ENCODE measurements at regions not wholly inside any gene's neighbourhood (a gene's known extent, or its start where the extent isn't known, plus 50 kb on each side); places are given as distances from the start of the nearest gene placed in this dataset.
A peak's percentile ranks its signal among the peaks of the same experiment; 100 is the strongest.

GRCh38 chr2:35708411-35708923 lies 647.1 kb upstream of the CRIM1 start:
- no peak for TF ChIP-seq CTCF (conservative IDR thresholded peaks at IDR 0.05; ENCODE audit: low read depth, low read length)
- peak; percentile 2 for DNase-seq (ENCODE audit: low read depth)
- H3K4me3 ChIP-seq (ENCODE audit: low read depth, low read length) = no peak overlapping the region

GRCh38 chr2:35688309-35688708 lies 667.3 kb upstream of the CRIM1 start:
- DNase-seq (ENCODE audit: low read depth) = peak; percentile 0
- no peak overlapping the region for H3K4me3 ChIP-seq (ENCODE audit: low read depth, low read length)
- TF ChIP-seq CTCF (conservative IDR thresholded peaks at IDR 0.05; ENCODE audit: low read depth, low read length) = no peak

- DNase-seq (ENCODE audit: low read depth) = no peak
- no peak for TF ChIP-seq CTCF (conservative IDR thresholded peaks at IDR 0.05; ENCODE audit: low read depth, low read length)
- no peak overlapping the region for H3K4me3 ChIP-seq (ENCODE audit: low read depth, low read length)
These were observed 703.8 kb upstream of the CRIM1 start for GRCh38 chr2:35651688-35652323.

- no peak for TF ChIP-seq CTCF (conservative IDR thresholded peaks at IDR 0.05; ENCODE audit: low read depth, low read length)
- no peak for DNase-seq (ENCODE audit: low read depth)
- H3K4me3 ChIP-seq (ENCODE audit: low read depth, low read length) = no peak overlapping the region
These were observed 740.9 kb upstream of the CRIM1 start for GRCh38 chr2:35614640-35615039.

GRCh38 chr2:35606394-35606793 lies 749.2 kb upstream of the CRIM1 start:
- DNase-seq (ENCODE audit: low read depth) = no peak
- no peak for TF ChIP-seq CTCF (conservative IDR thresholded peaks at IDR 0.05; ENCODE audit: low read depth, low read length)
- H3K4me3 ChIP-seq (ENCODE audit: low read depth, low read length) = no peak overlapping the region

- no peak for DNase-seq (ENCODE audit: low read depth)
- TF ChIP-seq CTCF (conservative IDR thresholded peaks at IDR 0.05; ENCODE audit: low read depth, low read length) = no peak
- no peak overlapping the region for H3K4me3 ChIP-seq (ENCODE audit: low read depth, low read length)
These were observed 757.3 kb upstream of the CRIM1 start for GRCh38 chr2:35598310-35598709.

- TF ChIP-seq CTCF (conservative IDR thresholded peaks at IDR 0.05; ENCODE audit: low read depth, low read length) = no peak
- no peak for DNase-seq (ENCODE audit: low read depth)
These were observed 763.7 kb upstream of the CRIM1 start for GRCh38 chr2:35591886-35592285.

More at GRCh38 chr2:35591886-35592285, 763.7 kb upstream of the CRIM1 start:
- H3K4me3 ChIP-seq (ENCODE audit: low read depth, low read length) = no peak overlapping the region
